KMS-11 (cell line): ENCODE measurements at regions not wholly inside any gene's neighbourhood (a gene's known extent, or its start where the extent isn't known, plus 50 kb on each side); places are given as distances from the start of the nearest gene placed in this dataset.

Experiments
- H2AFZ ChIP-seq: fragments of 200-600 bp; sonication (generic); 2 replicates; pipeline ENCODE4 v1.6.1; 2016; ENCODE audit warnings: antibody characterized with exemption, mixed run types, low read depth
- H3K27ac ChIP-seq: fragments of 200-600 bp; sonication (generic); 2 replicates; pipeline ENCODE4 v1.6.1; 2016; ENCODE audit warnings: mild to moderate bottlenecking, mixed run types
- H3K27me3 ChIP-seq: fragments of 200-600 bp; sonication (generic); 2 replicates; pipeline ENCODE4 v1.6.1; 2017; ENCODE audit warnings: mild to moderate bottlenecking, low read depth, mixed run types, moderate library complexity; ENCODE audit not compliant: insufficient read depth
- H3K36me3 ChIP-seq: fragments of 200-600 bp; sonication (generic); 2 replicates; pipeline ENCODE4 v1.6.1; 2017; ENCODE audit warnings: mild to moderate bottlenecking, mixed run types; ENCODE audit not compliant: insufficient read depth
- H3K4me1 ChIP-seq: fragments of 200-600 bp; sonication (generic); 2 replicates; pipeline ENCODE4 v1.6.1; 2016; ENCODE audit warnings: mild to moderate bottlenecking, low read depth, mixed run types; ENCODE audit not compliant: poor library complexity, severe bottlenecking
- H3K4me2 ChIP-seq: fragments of 200-600 bp; sonication (generic); 2 replicates; pipeline ENCODE4 v1.7.0; 2016; ENCODE audit warnings: mild to moderate bottlenecking, mixed run types
- H3K4me3 ChIP-seq: fragments of 200-600 bp; sonication (generic); IDR thresholded peaks from 2 replicates; pipeline ENCODE4 v1.6.1; 2017; ENCODE audit warnings: low read depth, low read length, mixed read lengths; ENCODE audit not compliant: insufficient read depth
- H3K79me2 ChIP-seq: fragments of 200-600 bp; sonication (generic); 2 replicates; pipeline ENCODE4 v1.6.1; 2016; ENCODE audit warnings: low read depth, mixed run types; ENCODE audit not compliant: insufficient read depth
- H3K9ac ChIP-seq: fragments of 200-600 bp; sonication (generic); 2 replicates; pipeline ENCODE4 v1.6.1; 2016; ENCODE audit warnings: mild to moderate bottlenecking, mixed run types
- H4K20me1 ChIP-seq: fragments of 200-600 bp; sonication (generic); 2 replicates; pipeline ENCODE4 v1.6.1; 2016; ENCODE audit warnings: mild to moderate bottlenecking, mixed run types; ENCODE audit not compliant: insufficient read depth
- TF ChIP-seq, protein P1 (sequence below): fragments of 200-600 bp; sonication (generic); conservative IDR thresholded peaks from 2 replicates; pipeline ENCODE4 v1.6.1; 2017; ENCODE audit warnings: low read depth, mild to moderate bottlenecking, antibody characterized with exemption, low read length, moderate library complexity, mixed read lengths

DNA sequence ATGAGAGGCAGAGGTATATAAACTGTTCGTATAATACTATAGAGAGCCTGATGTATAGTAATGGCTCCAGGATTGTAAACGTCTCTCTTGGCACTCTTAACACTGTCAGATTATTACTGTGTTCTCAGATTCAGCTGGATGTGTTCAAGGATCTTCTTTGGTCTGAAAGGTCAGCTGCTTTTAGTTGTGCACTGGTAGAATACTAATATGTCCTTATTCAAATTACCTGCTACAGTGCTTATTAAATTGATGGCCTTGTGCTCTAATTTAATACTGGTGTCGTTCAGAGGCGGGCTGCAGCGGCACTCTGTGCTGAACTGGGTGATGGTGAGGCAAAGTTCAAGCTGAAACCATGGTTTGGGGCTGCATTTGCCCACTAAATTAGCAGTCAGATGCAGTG is 216.7 kb upstream of the ARRDC3 start:
- Histone ChIP-seq H3K27ac (no peak overlapping the region), H3K4me3 (no peak overlapping the region), H3K27me3 (no peaks in the 10 kb centered on the region), H2AFZ (no peak overlapping the region), H3K4me1 (no peaks in the 10 kb centered on the region), H3K36me3 (no peaks in the 10 kb centered on the region), H3K9ac (no peak overlapping the region), H4K20me1 (no peaks in the 10 kb centered on the region), H3K79me2 (no peaks in the 10 kb centered on the region), H3K4me2 (no peak overlapping the region)
- TF ChIP-seq, protein P1, sequence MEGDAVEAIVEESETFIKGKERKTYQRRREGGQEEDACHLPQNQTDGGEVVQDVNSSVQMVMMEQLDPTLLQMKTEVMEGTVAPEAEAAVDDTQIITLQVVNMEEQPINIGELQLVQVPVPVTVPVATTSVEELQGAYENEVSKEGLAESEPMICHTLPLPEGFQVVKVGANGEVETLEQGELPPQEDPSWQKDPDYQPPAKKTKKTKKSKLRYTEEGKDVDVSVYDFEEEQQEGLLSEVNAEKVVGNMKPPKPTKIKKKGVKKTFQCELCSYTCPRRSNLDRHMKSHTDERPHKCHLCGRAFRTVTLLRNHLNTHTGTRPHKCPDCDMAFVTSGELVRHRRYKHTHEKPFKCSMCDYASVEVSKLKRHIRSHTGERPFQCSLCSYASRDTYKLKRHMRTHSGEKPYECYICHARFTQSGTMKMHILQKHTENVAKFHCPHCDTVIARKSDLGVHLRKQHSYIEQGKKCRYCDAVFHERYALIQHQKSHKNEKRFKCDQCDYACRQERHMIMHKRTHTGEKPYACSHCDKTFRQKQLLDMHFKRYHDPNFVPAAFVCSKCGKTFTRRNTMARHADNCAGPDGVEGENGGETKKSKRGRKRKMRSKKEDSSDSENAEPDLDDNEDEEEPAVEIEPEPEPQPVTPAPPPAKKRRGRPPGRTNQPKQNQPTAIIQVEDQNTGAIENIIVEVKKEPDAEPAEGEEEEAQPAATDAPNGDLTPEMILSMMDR: no peak

DNA sequence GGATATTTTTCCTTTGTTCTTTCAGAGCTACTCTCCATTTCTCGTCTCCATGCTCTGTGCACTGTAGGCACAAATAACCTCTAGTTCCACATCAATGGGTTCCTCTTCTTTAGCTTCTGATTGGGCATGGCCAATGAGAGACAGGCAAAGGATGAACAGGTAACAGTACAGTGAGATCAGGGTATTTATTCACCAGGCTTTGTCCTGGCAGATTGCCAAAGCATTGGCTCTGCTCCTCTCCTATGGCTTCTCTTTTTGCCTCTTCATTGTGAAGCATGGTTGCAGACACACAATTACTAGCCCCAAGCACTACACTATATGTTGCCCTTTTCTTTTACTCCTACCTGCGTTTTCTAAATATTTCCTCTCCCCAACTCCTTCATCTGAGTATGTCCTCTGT is 215.1 kb upstream of the ARRDC3 start:
- Histone ChIP-seq H3K9ac (no peak overlapping the region), H3K27me3 (no peaks in the 10 kb centered on the region), H3K4me2 (no peak overlapping the region), H3K4me3 (no peak overlapping the region), H3K79me2 (no peaks in the 10 kb centered on the region), H4K20me1 (no peaks in the 10 kb centered on the region), H3K27ac (no peak overlapping the region), H3K4me1 (no peaks in the 10 kb centered on the region), H2AFZ (no peak overlapping the region), H3K36me3 (no peaks in the 10 kb centered on the region)
- TF ChIP-seq, protein P1: no peak

DNA sequence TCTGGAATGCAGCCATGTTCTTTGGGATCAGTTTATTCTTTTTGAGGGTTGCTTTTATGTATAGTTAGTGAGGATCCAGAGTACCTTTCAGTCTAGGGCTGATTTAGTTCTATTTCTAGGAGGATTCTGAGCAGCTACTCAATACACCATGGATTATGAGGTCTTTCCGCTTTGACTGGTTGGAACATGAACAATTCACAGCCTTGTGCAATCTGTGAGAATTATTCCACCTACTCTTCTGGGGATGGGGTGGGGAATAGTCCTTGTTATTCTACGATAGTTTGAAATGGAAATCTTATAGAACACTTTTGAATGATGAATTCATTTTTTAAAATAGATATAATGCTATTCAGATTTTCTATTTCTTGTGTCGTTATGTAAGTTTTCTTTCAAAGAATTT is 212.3 kb upstream of the ARRDC3 start:
- TF ChIP-seq, protein P1: no peak
- Histone ChIP-seq H3K27ac (no peak overlapping the region), H3K79me2 (no peaks in the 10 kb centered on the region), H3K27me3 (no peaks in the 10 kb centered on the region), H3K4me1 (no peaks in the 10 kb centered on the region), H2AFZ (no peak overlapping the region), H4K20me1 (no peaks in the 10 kb centered on the region), H3K4me2 (no peak overlapping the region), H3K36me3 (no peaks in the 10 kb centered on the region), H3K4me3 (no peak overlapping the region), H3K9ac (no peak overlapping the region)

DNA sequence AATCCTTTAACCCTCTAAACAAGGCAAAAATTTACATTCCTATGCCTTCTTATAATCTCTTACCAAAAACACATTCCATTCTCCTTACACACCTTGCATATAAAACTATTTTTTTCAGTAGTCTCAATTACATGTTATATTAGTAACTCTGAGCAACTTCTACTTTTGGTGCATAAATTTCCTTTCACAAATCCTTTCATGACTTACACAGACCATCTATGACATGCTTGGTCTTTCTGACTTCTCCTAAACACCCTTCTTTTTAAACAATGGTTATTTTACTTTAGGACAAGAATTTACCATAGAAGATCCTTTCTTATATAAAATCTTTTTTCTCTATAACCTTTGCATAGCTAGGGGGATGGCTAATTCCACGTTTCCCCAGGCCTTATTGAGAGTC is 208.0 kb upstream of the ARRDC3 start:
- H3K4me1 ChIP-seq: no peaks in the 10 kb centered on the region
- no peak overlapping the region for H2AFZ ChIP-seq
- no peaks in the 10 kb centered on the region for H4K20me1 ChIP-seq
- H3K4me2 ChIP-seq: no peak overlapping the region
- H3K36me3 ChIP-seq: no peaks in the 10 kb centered on the region
- H3K27ac ChIP-seq: no peak overlapping the region
- TF ChIP-seq, protein P1: no peak
- H3K27me3 ChIP-seq: no peaks in the 10 kb centered on the region
- no peaks in the 10 kb centered on the region for H3K79me2 ChIP-seq
- H3K4me3 ChIP-seq: no peak overlapping the region
- no peak overlapping the region for H3K9ac ChIP-seq

DNA sequence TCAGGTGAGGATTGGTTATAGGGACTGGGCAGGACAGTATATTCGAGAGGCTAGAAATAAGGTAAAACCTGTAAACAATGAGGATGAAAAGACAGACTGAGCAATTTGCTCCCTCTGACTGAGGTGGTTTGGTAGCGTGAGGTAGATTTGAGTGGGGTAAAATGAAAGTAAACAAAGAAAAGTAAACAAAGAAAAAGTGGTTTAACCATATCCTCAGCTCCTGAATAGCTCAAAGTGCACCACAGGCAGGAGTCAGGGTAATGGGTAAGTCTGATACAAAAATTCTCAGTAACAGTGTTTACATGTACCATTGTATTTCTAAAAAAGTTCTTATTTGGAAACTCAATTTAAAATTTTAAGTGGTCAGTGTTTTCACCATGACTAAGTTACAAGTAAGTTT is 203.1 kb upstream of the ARRDC3 start:
- H3K27me3 ChIP-seq: no peaks in the 10 kb centered on the region
- no peak overlapping the region for H3K4me3 ChIP-seq
- H2AFZ ChIP-seq: no peak overlapping the region
- H3K79me2 ChIP-seq: no peaks in the 10 kb centered on the region
- H3K4me2 ChIP-seq: no peak overlapping the region
- no peak overlapping the region for H3K9ac ChIP-seq
- no peaks in the 10 kb centered on the region for H3K36me3 ChIP-seq
- no peaks in the 10 kb centered on the region for H4K20me1 ChIP-seq
- no peaks in the 10 kb centered on the region for H3K4me1 ChIP-seq
- TF ChIP-seq, protein P1: no peak
- no peak overlapping the region for H3K27ac ChIP-seq
